IPS DF 4.7 (cell line): ENCODE measurements at regions not wholly inside any gene's neighbourhood (a gene's known extent, or its start where the extent isn't known, plus 50 kb on each side); places are given as distances from the start of the nearest gene placed in this dataset.
"Not testable (repeated sequence)": the region's sequence is repeated elsewhere in the genome, so short reads cannot be mapped to it uniquely, and the experiment has no call there.

Source experiments
- DNase-seq: peaks from one replicate; pipeline ENCODE4 v3.0.0-alpha.2; 2013; ENCODE audit warnings: low spot score; ENCODE audit errors: extremely low read depth

DNA sequence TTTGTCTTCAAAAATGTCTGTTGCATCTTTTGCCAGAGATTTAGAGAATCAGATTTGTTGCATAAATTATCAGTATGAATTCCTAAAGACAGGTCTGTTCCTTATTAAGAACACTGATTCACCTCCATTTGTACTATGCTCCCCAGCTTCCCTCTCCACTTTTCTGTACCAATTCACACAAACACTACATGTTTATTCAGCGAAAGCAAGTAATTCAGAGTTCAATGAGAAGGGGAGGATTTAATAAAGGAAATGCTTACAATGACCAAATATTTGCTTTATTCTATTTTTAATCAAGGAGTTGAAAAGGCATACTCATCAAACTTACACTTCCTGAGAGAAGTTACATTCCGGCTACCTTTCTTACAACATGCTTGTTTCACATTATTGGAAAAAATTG, 135.5 kb downstream of the NBPF8 start:
- not testable (repeated sequence) for DNase-seq

- DNase-seq: not testable (repeated sequence)
These were observed 137.4 kb downstream of the NBPF8 start for GRCh38 chr1:120552190-120552589.

GRCh38 chr1:120557605-120558302, 142.9 kb downstream of the NBPF8 start:
- DNase-seq: not testable (repeated sequence)

- peak; percentile 7 for DNase-seq
These were observed 143.6 kb downstream of the NBPF8 start for GRCh38 chr1:120558303-120559060.

- DNase-seq: not testable (repeated sequence)
These were observed 146.9 kb downstream of the NBPF8 start for GRCh38 chr1:120561767-120562166.

- not testable (repeated sequence) for DNase-seq
These were observed 150.6 kb downstream of the NBPF8 start for GRCh38 chr1:120565396-120565795.

DNA sequence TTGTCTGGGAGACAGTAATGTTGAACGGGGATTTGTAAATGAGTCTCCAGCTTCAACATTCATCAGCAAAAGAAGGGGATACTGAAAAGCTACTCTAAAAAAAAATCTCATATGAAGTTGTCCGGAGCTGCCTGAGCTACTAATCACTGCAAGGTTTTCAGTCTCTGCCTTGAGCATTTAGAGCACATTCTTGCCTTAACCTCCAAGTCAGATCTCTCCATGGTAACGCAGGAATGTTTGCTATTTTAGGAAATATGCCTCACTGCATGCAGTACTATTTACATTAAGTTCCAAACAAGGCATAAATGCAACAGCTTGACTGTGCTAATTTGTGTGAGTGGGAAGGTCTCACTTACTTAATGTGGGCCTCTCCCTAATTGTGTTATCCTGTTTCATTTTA, 152.8 kb downstream of the NBPF8 start:
- not testable (repeated sequence) for DNase-seq

DNA sequence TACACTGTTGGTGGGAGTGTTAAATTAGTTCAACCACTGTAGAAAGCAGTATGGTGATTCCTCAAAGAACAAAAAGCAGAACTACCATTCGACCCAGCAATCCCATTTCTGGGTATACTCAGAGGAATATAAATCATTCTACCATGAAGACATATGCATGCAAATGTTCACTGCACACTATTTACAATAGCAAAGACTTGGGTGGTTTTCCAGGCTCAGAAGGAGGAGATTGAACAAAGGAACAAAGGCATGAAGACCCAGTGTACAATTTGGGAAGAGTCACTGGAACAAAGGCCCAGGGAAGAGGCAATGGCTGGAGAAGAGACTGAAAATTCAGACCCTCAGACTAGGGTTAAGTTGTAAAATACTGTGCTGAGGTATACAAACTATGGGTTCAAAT, 148.5 kb upstream of the NBPF26 start:
- DNase-seq: not testable (repeated sequence)

DNA sequence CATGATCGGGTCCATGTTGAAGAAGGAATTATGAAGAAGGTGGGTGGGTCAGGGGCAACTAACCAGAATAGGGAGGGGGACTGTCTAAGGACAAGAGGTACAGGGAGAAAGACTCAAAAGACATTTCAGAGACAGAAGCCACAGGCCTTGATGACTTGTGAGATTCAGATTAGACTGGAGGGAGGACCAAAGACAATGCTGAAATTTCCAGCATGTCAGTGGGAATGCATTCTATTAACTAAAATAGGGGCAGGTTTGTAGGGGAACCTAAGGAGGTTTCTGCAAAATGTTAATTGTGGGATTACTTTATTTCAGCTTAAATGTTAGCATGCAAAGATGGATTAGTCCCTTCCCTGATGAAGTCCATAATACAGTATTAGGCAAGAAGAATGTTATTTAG, 141.6 kb upstream of the NBPF26 start:
- not testable (repeated sequence) for DNase-seq

DNA sequence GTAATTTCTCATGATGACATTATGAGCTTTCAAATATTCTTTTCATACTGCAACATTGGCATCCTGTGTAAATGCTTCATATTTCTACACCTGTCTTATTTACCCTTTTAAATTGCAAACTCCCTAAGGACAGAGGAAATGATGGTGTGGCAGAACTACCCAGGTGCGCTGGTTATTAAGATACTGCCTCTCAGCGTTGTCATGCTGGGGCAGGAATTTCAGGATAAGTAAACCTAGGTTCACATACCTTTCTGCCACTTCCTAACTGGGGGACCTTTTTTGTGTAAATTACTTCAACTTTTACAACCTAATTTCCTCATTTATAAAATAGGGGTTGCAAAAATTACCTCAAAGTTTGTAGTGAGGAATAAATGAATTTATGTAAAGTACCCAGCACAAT, 137.7 kb upstream of the NBPF26 start:
- not testable (repeated sequence) for DNase-seq

DNA sequence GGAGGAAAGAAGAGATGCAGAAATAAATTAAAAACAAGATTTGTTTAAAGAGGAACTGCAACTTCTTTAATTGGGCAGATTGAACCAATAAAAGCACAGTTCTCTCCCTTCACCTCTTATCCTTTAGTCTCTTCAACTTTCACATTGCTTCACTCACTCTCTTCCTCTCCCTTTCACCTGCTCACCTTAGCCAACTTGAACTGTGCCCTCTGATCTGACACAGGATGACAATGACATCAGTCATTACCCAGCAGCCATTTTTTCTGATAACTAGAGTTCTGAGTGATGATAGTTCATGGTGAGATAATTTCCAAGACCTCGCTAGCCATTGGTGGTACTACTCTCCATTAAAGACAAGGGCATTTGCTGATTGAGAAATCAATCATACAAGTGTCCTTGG, 134.9 kb upstream of the NBPF26 start:
- not testable (repeated sequence) for DNase-seq

GRCh38 chr1:120591774-120592173, 132.0 kb upstream of the NBPF26 start:
- not testable (repeated sequence) for DNase-seq

- not testable (repeated sequence) for DNase-seq
These were observed 130.8 kb upstream of the NBPF26 start for GRCh38 chr1:120592943-120593342.

GRCh38 chr1:120593648-120594047, 130.1 kb upstream of the NBPF26 start:
- not testable (repeated sequence) for DNase-seq

DNA sequence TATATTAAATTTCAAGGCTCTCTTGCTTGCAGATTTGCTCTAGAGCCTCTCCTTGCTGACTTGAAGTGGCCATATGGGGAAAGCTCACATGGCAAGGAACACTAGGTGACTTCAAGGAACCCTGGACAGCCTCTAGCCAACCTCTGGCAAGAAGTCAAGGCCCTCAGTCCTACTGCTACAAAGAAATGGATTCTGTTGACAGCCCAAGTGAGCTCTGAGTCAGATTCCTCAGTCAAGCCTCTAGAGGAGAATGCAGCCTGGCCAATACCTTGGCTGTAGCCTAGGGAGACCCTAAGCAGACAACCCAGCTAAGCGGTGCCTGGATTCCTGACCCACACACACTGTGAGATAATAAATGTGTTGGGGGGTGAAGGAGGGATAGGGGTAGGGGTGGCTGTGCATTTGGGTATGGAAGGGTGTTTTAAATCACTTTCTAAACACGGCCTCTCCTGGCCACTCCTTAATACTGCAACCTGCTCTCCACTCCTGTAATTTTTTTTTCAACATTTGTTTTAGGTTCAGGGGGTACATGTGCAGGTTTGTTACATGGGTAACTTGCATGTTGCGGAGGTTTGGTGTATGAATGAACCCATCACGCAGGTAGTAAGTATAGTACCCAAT, 125.3 kb upstream of the NBPF26 start:
- not testable (repeated sequence) for DNase-seq

DNA sequence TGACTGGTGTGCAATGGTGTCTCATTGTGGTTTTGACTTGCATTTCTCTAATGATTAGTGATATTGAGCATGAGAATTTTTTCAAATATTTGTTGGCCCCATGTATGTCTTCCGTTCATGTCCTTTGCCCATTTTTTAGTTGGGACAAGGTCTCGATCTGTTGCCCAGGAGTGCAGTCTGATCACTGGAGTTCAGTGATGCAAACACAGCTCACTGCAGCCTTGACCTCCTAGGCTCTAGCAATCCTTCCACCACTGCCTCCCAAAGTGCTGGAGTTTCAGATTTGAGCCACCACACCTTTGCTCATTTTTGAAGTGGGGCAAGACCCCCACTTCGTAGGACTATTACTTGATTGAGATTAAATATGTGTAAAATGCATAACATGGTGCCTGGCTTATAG, 124.2 kb upstream of the NBPF26 start:
- not testable (repeated sequence) for DNase-seq

DNA sequence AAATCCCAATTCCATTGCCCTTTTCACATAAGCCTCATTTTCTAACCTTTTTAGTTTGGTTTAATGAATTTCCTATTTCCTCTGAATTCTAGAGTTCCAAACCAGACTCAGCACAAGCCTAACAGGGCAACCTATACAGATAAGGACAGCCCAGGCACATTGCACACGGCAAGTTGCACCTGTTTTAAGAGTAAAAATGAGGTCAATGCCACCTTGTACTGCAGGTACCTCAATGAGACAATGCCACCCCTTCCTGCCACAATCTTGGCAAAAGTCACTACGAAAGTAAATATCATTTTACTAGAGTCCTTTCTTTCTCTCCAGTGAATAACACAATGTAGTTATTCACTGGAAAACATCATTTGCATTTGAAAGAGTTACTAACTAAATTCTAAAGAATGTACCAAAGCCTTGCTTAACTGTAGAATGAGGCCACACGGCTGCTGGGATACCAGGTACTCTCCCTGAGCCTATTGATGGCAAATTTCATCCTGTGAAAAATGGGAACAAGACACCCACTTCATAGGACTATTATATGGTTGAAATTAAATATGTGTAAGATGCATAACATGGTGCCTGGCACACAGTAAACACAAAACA, 123.2 kb upstream of the NBPF26 start:
- not testable (repeated sequence) for DNase-seq

DNA sequence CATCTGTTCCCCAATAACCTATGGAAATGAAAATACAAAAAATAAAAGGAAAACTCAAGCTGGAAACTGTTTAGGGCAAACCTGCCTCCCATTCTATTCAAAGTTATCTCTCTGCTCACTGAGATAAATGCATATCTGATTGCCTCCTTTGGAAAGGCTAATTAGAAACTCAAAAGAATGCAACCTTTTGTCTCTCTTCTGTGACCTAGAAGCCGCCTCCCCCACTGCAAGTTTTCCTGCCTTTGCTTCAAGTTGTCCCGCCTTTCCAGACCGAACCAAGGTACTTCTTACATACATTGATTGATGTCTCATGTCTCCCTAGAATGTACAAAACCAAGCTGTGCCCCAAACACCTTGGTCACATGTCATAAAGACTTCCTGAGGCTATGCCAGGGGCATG, 115.9 kb upstream of the NBPF26 start:
- not testable (repeated sequence) for DNase-seq

GRCh38 chr1:120608314-120609014, 115.3 kb upstream of the NBPF26 start:
- not testable (repeated sequence) for DNase-seq

DNA sequence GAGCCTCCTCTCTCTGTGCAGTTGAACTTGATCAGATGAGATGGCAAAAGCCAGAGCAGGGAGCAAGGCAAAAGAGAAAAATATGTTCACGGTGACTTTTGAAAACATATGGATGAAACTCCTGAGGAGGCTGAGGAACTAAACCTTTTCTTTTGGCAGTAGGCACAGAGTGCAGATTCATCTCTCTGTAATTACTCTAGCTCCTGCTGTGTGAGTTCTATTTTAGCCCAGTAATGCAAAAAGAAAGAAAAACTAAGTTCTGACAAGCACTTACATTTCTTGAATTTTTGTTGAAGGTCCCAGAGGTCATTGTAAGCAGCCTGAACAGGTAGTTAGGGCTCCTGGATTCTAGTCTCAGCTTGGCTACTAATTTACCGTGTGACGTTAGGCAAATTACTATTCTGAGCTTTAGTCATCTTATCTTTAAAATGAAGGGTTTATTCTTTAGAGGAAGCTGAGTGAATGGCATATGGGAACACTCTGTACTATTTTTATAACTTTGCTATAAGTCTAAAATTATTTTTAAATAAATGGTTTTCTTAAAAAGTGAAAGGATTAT, 114.7 kb upstream of the NBPF26 start:
- DNase-seq: not testable (repeated sequence)

GRCh38 chr1:120609834-120610233, 113.9 kb upstream of the NBPF26 start:
- not testable (repeated sequence) for DNase-seq
